Activated naive CD4-positive, alpha-beta T cell treated with anti-CD3 and anti-CD28 coated beads, Interleukin-2, amount 50 U/mL, for 24 hours (primary cell): ENCODE measurements at regions not wholly inside any gene's neighbourhood (a gene's known extent, or its start where the extent isn't known, plus 50 kb on each side); places are given as distances from the start of the nearest gene placed in this dataset.

Experiments
- H3K27ac Mint-ChIP-seq: one replicate; pipeline ENCODE4 v1.8.0; 2021; ENCODE audit warnings: mild to moderate bottlenecking, mixed read lengths
- H3K27me3 Mint-ChIP-seq: one replicate; pipeline ENCODE4 v1.8.0; 2021; ENCODE audit warnings: mixed read lengths
- H3K36me3 Mint-ChIP-seq: one replicate; pipeline ENCODE4 v1.8.0; 2021; ENCODE audit warnings: mixed read lengths
- H3K4me1 Mint-ChIP-seq: one replicate; pipeline ENCODE4 v1.8.0; 2021; ENCODE audit warnings: mixed read lengths
- H3K4me3 Mint-ChIP-seq: one replicate; pipeline ENCODE4 v1.8.0; 2021; ENCODE audit warnings: mild to moderate bottlenecking, mixed read lengths
- H3K9me3 Mint-ChIP-seq: one replicate; pipeline ENCODE4 v1.8.0; 2021; ENCODE audit warnings: mixed read lengths

GRCh38 chr3:164927728-164928127 is 150.6 kb downstream of the SI start:
- H3K27me3 Mint-ChIP-seq, result no peaks in the 10 kb centered on the region

DNA sequence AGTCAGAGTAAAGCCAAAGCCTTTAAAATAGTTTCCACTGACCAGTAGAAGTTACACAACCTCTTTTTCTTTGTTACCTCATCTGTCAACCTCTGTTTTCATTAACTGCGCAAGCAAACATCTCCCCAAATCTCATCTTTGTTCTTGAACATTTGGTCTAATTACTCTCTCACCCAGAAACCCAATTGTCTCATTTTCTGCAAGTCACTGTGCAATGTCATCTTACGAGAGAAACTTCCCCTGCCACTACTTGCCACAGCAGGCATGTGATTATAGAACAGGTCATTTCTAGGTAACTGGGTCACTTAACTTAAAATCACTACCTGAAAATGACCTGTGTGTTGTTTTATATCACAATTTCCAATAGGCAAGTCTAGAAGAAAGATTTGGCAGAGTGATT is 159.4 kb downstream of the SI start:
- no peaks in the 10 kb centered on the region for H3K36me3 Mint-ChIP-seq
- no peak overlapping the region for H3K27ac Mint-ChIP-seq
- H3K9me3 Mint-ChIP-seq, result peaks cover 6% of the 10 kb centered on the region
- no peaks in the 10 kb centered on the region for H3K4me1 Mint-ChIP-seq
- no peaks in the 10 kb centered on the region for H3K27me3 Mint-ChIP-seq
- H3K4me3 Mint-ChIP-seq, result no peak overlapping the region

More at GRCh38 chr3:164927728-164928127, 150.6 kb downstream of the SI start:
- H3K36me3 Mint-ChIP-seq, result no peaks in the 10 kb centered on the region
- H3K4me3 Mint-ChIP-seq, result no peak overlapping the region
- H3K4me1 Mint-ChIP-seq, result no peaks in the 10 kb centered on the region
- peaks cover 13% of the 10 kb centered on the region for H3K9me3 Mint-ChIP-seq
- H3K27ac Mint-ChIP-seq, result no peak overlapping the region

DNA sequence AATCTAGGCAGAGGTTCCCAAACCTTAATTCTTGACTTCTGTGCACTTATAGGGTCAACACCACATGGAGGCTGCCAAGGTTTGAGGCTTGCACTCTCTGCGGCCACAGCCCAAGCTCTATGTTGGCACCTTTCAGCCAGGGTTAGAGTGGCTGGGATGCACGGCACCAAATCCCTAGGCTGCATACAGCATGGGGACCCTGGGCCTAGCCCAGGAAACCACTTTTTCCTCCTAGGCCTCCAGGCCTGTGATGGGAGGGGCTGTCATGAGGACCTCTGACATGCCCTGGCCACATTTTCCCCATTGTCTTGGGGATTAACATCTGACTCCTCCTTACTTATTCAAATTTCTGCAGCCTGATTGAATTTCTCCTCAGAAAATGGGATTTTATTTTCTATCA is 165.4 kb downstream of the SI start:
- Mint-ChIP-seq H3K27ac (no peak overlapping the region), H3K27me3 (no peaks in the 10 kb centered on the region), H3K36me3 (no peaks in the 10 kb centered on the region), H3K4me1 (no peaks in the 10 kb centered on the region), H3K9me3 (peaks cover 16% of the 10 kb centered on the region), H3K4me3 (no peak overlapping the region)

GRCh38 chr3:164903820-164904451 is 174.4 kb downstream of the SI start:
- H3K4me1 Mint-ChIP-seq, result no peaks in the 10 kb centered on the region
- no peaks in the 10 kb centered on the region for H3K36me3 Mint-ChIP-seq
- no peak overlapping the region for H3K27ac Mint-ChIP-seq
- peaks cover 12% of the 10 kb centered on the region for H3K9me3 Mint-ChIP-seq
- no peaks in the 10 kb centered on the region for H3K27me3 Mint-ChIP-seq
- no peak overlapping the region for H3K4me3 Mint-ChIP-seq

DNA sequence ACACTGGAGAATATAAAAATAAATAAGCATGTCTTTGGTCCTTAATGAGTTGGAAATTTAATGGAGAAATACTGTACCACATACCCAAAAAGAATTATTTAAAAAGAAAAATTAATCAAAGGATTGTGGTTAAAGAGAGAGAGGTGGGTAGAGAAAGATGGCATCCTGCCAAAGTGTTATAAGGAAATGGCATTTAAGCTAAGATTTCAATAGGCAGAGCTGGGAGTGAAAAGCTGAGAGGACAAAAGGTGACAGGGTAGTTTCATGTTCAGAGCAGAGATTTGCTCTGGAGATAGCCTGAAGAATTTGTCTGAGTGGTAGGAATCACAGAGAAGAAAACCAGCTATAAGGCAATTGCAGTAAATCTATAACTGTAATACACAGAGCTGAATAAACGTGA is 181.0 kb downstream of the SI start:
- Mint-ChIP-seq H3K4me3 (no peak overlapping the region), H3K4me1 (no peaks in the 10 kb centered on the region), H3K36me3 (no peaks in the 10 kb centered on the region), H3K27ac (no peak overlapping the region), H3K27me3 (no peaks in the 10 kb centered on the region), H3K9me3 (no peaks in the 10 kb centered on the region)

- H3K4me1 Mint-ChIP-seq, result no peaks in the 10 kb centered on the region
- no peak overlapping the region for H3K4me3 Mint-ChIP-seq
Measured at GRCh38 chr3:164890061-164890460, 188.2 kb downstream of the SI start.

DNA sequence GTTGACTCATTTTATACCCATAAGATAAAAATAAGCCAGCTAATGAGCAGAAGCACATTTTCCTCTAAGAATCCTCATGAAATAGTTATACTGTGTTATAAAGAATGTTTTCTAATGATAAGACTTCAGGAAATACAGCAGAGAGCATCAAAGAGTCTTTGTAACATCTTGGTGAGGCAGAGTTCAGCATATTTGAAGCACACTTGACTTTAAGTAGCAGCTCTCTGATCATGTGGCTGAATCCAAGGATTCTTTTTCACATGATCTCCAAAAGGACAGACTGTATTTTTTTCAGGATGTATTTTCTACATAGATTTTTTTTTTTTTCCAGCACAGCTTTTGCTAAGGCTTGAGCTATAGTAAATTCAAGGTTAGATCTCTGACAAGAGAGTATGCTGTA is 195.1 kb downstream of the SI start:
- Mint-ChIP-seq H3K36me3 (no peaks in the 10 kb centered on the region), H3K27me3 (no peaks in the 10 kb centered on the region), H3K4me1 (no peaks in the 10 kb centered on the region), H3K4me3 (no peak overlapping the region), H3K9me3 (peaks cover 6% of the 10 kb centered on the region), H3K27ac (no peak overlapping the region)

More at GRCh38 chr3:164890061-164890460, 188.2 kb downstream of the SI start:
- Mint-ChIP-seq H3K9me3 (peaks cover 18% of the 10 kb centered on the region), H3K36me3 (no peaks in the 10 kb centered on the region), H3K27ac (no peak overlapping the region), H3K27me3 (no peaks in the 10 kb centered on the region)

GRCh38 chr3:164879201-164879600 is 199.1 kb downstream of the SI start:
- Mint-ChIP-seq H3K4me3 (no peak overlapping the region), H3K36me3 (no peaks in the 10 kb centered on the region), H3K9me3 (peaks cover 6% of the 10 kb centered on the region), H3K4me1 (no peaks in the 10 kb centered on the region), H3K27me3 (no peaks in the 10 kb centered on the region), H3K27ac (no peak overlapping the region)

DNA sequence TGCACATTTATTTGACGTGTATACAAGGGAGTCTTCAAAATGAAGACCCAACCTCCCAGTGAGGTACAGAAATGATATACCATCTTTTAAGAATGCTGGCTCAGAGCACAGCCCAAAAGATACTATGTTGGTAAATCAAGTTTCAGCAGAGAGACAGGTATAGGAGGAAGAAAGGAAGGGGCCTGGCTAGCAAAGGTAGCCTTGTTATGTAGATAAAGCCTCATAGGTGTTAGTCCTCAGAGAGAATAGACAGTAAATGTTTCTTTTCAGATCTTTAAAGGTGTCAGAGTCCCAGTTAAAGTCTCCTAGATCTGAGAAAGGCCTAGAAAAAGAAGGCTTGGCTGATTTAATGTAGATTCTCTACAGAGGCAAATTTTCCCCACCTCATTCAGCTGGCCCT is 213.8 kb downstream of the SI start:
- H3K27ac Mint-ChIP-seq, result no peak overlapping the region
- H3K4me3 Mint-ChIP-seq, result no peak overlapping the region
- H3K4me1 Mint-ChIP-seq, result no peaks in the 10 kb centered on the region
- no peaks in the 10 kb centered on the region for H3K27me3 Mint-ChIP-seq
- H3K36me3 Mint-ChIP-seq, result no peaks in the 10 kb centered on the region
- peaks cover 4% of the 10 kb centered on the region for H3K9me3 Mint-ChIP-seq

DNA sequence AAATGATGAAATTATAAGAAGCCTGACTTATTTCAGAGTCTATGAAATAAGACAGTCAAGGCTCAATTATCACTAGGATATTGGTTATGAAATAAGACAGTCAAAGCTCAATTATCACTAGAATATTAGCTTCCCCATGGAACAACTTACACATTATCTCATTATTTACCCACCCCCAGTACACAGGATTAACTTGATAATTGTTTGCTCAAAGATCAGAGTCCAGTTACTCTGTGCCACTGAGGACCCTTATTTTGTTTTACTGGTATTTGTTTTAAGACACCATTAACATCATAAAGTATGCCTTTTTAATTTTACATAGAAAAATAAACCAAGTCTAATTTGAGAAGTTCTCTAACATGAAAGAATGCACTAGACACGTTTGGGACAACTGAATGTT is 225.4 kb downstream of the SI start:
- no peaks in the 10 kb centered on the region for H3K9me3 Mint-ChIP-seq
- H3K27me3 Mint-ChIP-seq, result no peaks in the 10 kb centered on the region
- no peak overlapping the region for H3K4me3 Mint-ChIP-seq
- no peaks in the 10 kb centered on the region for H3K36me3 Mint-ChIP-seq
- H3K27ac Mint-ChIP-seq, result no peak overlapping the region
- no peaks in the 10 kb centered on the region for H3K4me1 Mint-ChIP-seq

GRCh38 chr3:164851905-164852304 is 226.4 kb downstream of the SI start:
- H3K4me3 Mint-ChIP-seq, result no peak overlapping the region
- H3K36me3 Mint-ChIP-seq, result no peaks in the 10 kb centered on the region
- H3K4me1 Mint-ChIP-seq, result no peaks in the 10 kb centered on the region
- no peak overlapping the region for H3K27ac Mint-ChIP-seq
- no peaks in the 10 kb centered on the region for H3K9me3 Mint-ChIP-seq
- no peaks in the 10 kb centered on the region for H3K27me3 Mint-ChIP-seq

DNA sequence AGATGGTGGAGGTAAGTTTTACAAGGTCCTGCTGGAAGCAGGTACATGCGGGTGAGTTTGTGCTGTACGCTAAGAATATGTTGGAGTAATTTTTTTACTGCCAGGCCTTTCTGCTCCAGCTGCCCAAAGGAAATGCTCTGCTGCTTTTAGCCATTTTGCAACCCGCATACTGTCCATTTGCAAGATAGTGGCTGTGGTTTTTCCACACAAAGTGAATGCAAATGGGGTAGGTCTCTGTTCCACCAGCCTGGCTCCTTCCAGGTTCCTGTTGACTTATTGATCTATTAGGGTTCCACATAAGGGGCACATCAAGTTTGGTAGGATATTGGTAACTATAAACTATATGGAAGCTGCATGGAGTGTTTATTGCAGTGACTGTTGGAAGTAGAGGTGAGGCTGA is 227.1 kb downstream of the SI start:
- Mint-ChIP-seq H3K27ac (no peak overlapping the region), H3K9me3 (no peaks in the 10 kb centered on the region), H3K27me3 (no peaks in the 10 kb centered on the region), H3K36me3 (no peaks in the 10 kb centered on the region), H3K4me1 (no peaks in the 10 kb centered on the region), H3K4me3 (no peak overlapping the region)

- Mint-ChIP-seq H3K4me3 (no peak overlapping the region), H3K9me3 (no peaks in the 10 kb centered on the region), H3K27ac (no peak overlapping the region), H3K4me1 (no peaks in the 10 kb centered on the region), H3K36me3 (no peaks in the 10 kb centered on the region), H3K27me3 (no peaks in the 10 kb centered on the region)
Measured at GRCh38 chr3:164848923-164849322, 229.4 kb downstream of the SI start.

DNA sequence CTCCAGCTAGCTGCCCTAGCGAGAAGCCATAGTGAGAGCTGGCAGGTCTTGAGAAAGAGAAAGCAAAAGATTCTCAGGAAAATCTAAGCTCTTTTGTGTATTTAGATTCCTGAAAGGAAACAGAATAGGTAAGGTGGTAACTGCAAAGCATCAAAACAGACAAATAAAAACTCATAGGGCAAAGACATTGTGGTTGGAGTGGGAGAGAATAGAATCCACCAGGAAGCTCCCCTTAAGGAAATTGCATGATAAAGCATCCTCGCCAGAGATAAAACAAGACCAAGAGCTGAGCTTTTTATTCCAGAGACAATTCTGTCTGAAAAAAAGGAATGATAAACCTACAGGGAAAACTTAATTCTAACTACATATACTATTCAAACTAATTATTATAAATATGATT is 232.6 kb downstream of the SI start:
- peaks cover 8% of the 10 kb centered on the region for H3K9me3 Mint-ChIP-seq
- H3K4me1 Mint-ChIP-seq, result no peaks in the 10 kb centered on the region
- H3K4me3 Mint-ChIP-seq, result no peak overlapping the region
- H3K27me3 Mint-ChIP-seq, result no peaks in the 10 kb centered on the region
- H3K36me3 Mint-ChIP-seq, result no peaks in the 10 kb centered on the region
- H3K27ac Mint-ChIP-seq, result no peak overlapping the region

GRCh38 chr3:164832216-164832615 is 246.1 kb downstream of the SI start:
- Mint-ChIP-seq H3K36me3 (no peaks in the 10 kb centered on the region), H3K4me1 (no peaks in the 10 kb centered on the region), H3K4me3 (no peak overlapping the region)

DNA sequence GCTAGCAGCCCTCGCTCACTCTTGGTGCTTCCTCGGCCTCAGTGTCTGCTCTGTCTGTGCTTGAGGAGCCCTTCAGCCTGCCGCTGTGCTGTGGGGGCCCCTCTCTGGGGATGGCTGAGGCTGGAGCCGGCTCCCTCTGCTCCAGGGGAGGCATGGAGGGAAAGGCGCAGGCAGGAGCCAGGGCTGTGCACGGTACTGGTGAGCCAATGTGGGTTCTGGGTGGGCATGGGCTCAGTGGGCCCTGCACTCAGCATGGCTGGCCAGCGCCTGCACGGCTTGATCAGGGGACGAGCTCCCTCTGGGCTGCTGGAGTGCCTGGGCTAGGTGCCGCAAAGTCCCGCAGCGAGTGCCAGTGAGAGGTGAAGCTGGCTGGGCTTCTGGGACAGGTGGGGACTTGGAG is 260.0 kb downstream of the SI start:
- H3K27ac Mint-ChIP-seq, result no peak overlapping the region
- H3K4me1 Mint-ChIP-seq, result no peaks in the 10 kb centered on the region
- H3K36me3 Mint-ChIP-seq, result no peaks in the 10 kb centered on the region
- peaks cover 4% of the 10 kb centered on the region for H3K9me3 Mint-ChIP-seq
- no peaks in the 10 kb centered on the region for H3K27me3 Mint-ChIP-seq
- no peak overlapping the region for H3K4me3 Mint-ChIP-seq

More at GRCh38 chr3:164832216-164832615, 246.1 kb downstream of the SI start:
- no peaks in the 10 kb centered on the region for H3K27me3 Mint-ChIP-seq
- H3K27ac Mint-ChIP-seq, result no peak overlapping the region
- peaks cover 5% of the 10 kb centered on the region for H3K9me3 Mint-ChIP-seq

- H3K4me1 Mint-ChIP-seq, result no peaks in the 10 kb centered on the region
- H3K9me3 Mint-ChIP-seq, result peaks cover 12% of the 10 kb centered on the region
- H3K27me3 Mint-ChIP-seq, result no peaks in the 10 kb centered on the region
- no peaks in the 10 kb centered on the region for H3K36me3 Mint-ChIP-seq
- no peak overlapping the region for H3K27ac Mint-ChIP-seq
- H3K4me3 Mint-ChIP-seq, result no peak overlapping the region
Measured at GRCh38 chr3:164814106-164814505, 264.2 kb downstream of the SI start.
